H9 (cell line): ENCODE measurements at regions not wholly inside any gene's neighbourhood (a gene's known extent, or its start where the extent isn't known, plus 50 kb on each side); places are given as distances from the start of the nearest gene placed in this dataset.

ENCODE experiments used
- DNase-seq: peaks from one replicate; pipeline ENCODE4 v3.0.0-alpha.2; 2017
- H2AFZ ChIP-seq: one replicate; pipeline ENCODE4 v1.6.1; 2013; ENCODE audit warnings: mild to moderate bottlenecking, low read length, control low read depth, moderate library complexity
- H2AK5ac ChIP-seq: 2 replicates; pipeline ENCODE4 v1.6.1; 2013; ENCODE audit warnings: low read length, control low read depth, mixed read lengths; ENCODE audit not compliant: insufficient read length
- H2BK120ac ChIP-seq: one replicate; pipeline ENCODE4 v1.6.1; 2013; ENCODE audit warnings: low read depth, mild to moderate bottlenecking, low read length, control low read depth, inconsistent platforms; ENCODE audit not compliant: poor library complexity, severe bottlenecking
- H2BK12ac ChIP-seq: 2 replicates; pipeline ENCODE4 v1.6.1; 2013; ENCODE audit warnings: low read length, control low read depth, mixed read lengths, low read depth; ENCODE audit not compliant: insufficient read length
- H2BK15ac ChIP-seq: 2 replicates; pipeline ENCODE4 v1.6.1; 2013; ENCODE audit warnings: low read depth, low read length, control low read depth
- H2BK20ac ChIP-seq: one replicate; pipeline ENCODE4 v1.6.1; 2013; ENCODE audit warnings: low read depth, mild to moderate bottlenecking, low read length, control low read depth, inconsistent platforms; ENCODE audit not compliant: poor library complexity, severe bottlenecking
- H2BK5ac ChIP-seq: 2 replicates; pipeline ENCODE4 v1.6.1; 2013; ENCODE audit warnings: low read length, control low read depth, mixed read lengths; ENCODE audit not compliant: insufficient read length
- H3K14ac ChIP-seq: 2 replicates; pipeline ENCODE4 v1.6.1; 2013; ENCODE audit warnings: low read length, control low read depth; ENCODE audit not compliant: insufficient read depth
- H3K18ac ChIP-seq: 2 replicates; pipeline ENCODE4 v1.6.1; 2013; ENCODE audit warnings: low read depth, mild to moderate bottlenecking, mixed read lengths, low read length, control low read depth; ENCODE audit not compliant: insufficient read length
- H3K23ac ChIP-seq: 2 replicates; pipeline ENCODE4 v1.6.1; 2013; ENCODE audit warnings: low read length, control low read depth, mixed read lengths, low read depth; ENCODE audit not compliant: insufficient read length
- H3K23me2 ChIP-seq: 2 replicates; pipeline ENCODE4 v1.6.1; 2013; ENCODE audit warnings: low read depth, mild to moderate bottlenecking, mixed read lengths, low read length, control low read depth; ENCODE audit not compliant: insufficient read length, poor library complexity, severe bottlenecking
- H3K27ac ChIP-seq: 2 replicates; pipeline ENCODE4 v1.5.1; 2013; ENCODE audit warnings: low read length, control low read depth, mixed read lengths, low read depth; ENCODE audit not compliant: insufficient read length
- H3K27me3 ChIP-seq: 2 replicates; pipeline ENCODE4 v1.6.1; 2013; ENCODE audit warnings: low read length, control low read depth, inconsistent platforms; ENCODE audit not compliant: insufficient read depth
- H3K4ac ChIP-seq: 2 replicates; pipeline ENCODE4 v1.6.1; 2013; ENCODE audit warnings: low read depth, mild to moderate bottlenecking, control low read depth, inconsistent platforms, low read length, moderate library complexity
- H3K4me1 ChIP-seq: 2 replicates; pipeline ENCODE4 v1.6.1; 2013; ENCODE audit warnings: low read length, control low read depth, inconsistent platforms; ENCODE audit not compliant: insufficient read depth
- H3K4me2 ChIP-seq: 2 replicates; pipeline ENCODE4 v1.6.1; 2013; ENCODE audit warnings: low read length, control low read depth, mixed read lengths; ENCODE audit not compliant: insufficient read length, insufficient read depth
- H3K56ac ChIP-seq: 2 replicates; pipeline ENCODE4 v1.6.1; 2013; ENCODE audit warnings: low read depth, mild to moderate bottlenecking, mixed read lengths, low read length, control low read depth; ENCODE audit not compliant: insufficient read length
- H3K79me1 ChIP-seq: 2 replicates; pipeline ENCODE4 v1.6.1; 2013; ENCODE audit warnings: low read depth, mild to moderate bottlenecking, moderate library complexity, low read length, control low read depth, inconsistent platforms; ENCODE audit not compliant: insufficient read depth, poor library complexity, severe bottlenecking
- H3K79me2 ChIP-seq: 2 replicates; pipeline ENCODE4 v1.6.1; 2013; ENCODE audit warnings: low read length, control low read depth, inconsistent platforms; ENCODE audit not compliant: insufficient read depth
- H3K9ac ChIP-seq: 2 replicates; pipeline ENCODE4 v1.6.1; 2013; ENCODE audit warnings: low read length, control low read depth, mixed read lengths; ENCODE audit not compliant: insufficient read length; ENCODE audit errors: extremely low read depth
- H3K9me3 ChIP-seq: one replicate; pipeline ENCODE4 v1.6.1; 2013; ENCODE audit warnings: low read depth, low read length, inconsistent platforms; ENCODE audit not compliant: control insufficient read depth
- H3T11ph ChIP-seq: one replicate; pipeline ENCODE4 v1.6.1; 2013; ENCODE audit warnings: mild to moderate bottlenecking, low read length, control low read depth, inconsistent platforms
- H4K20me1 ChIP-seq: one replicate; pipeline ENCODE4 v1.6.1; 2013; ENCODE audit not compliant: control insufficient read depth, insufficient read length, insufficient read depth
- H4K5ac ChIP-seq: 2 replicates; pipeline ENCODE4 v1.6.1; 2013; ENCODE audit warnings: low read depth, mild to moderate bottlenecking, mixed read lengths, low read length, control low read depth; ENCODE audit not compliant: insufficient read length
- H4K8ac ChIP-seq: replicated peaks from 2 replicates; pipeline ENCODE4 v1.6.1; 2013; ENCODE audit warnings: low read length, control low read depth, mixed read lengths, low read depth; ENCODE audit not compliant: insufficient read length
- H4K91ac ChIP-seq: 2 replicates; pipeline ENCODE4 v1.6.1; 2013; ENCODE audit warnings: low read depth, mild to moderate bottlenecking, moderate library complexity, mixed read lengths, low read length, control low read depth; ENCODE audit not compliant: insufficient read length
- H3K27ac Mint-ChIP-seq, 3 experiments: 2 replicates in 2 of 3; 3 replicates in 1 of 3; pipeline ENCODE4 v1.8.0; 2020 to 2021; ENCODE audit warnings: mixed read lengths in 3 of 3, mild to moderate bottlenecking in 1 of 3, moderate library complexity in 1 of 3
- H3K27me3 Mint-ChIP-seq: 2 replicates; pipeline ENCODE4 v1.8.0; 2021; ENCODE audit warnings: low read depth, mild to moderate bottlenecking, moderate library complexity, mixed read lengths
- H3K36me3 Mint-ChIP-seq, 3 experiments: 2 replicates in 2 of 3; 3 replicates in 1 of 3; pipeline ENCODE4 v1.8.0; 2020 to 2021; ENCODE audit warnings: low read depth in 3 of 3, mixed read lengths in 3 of 3; ENCODE audit not compliant: insufficient read depth in 1 of 3
- H3K4me1 Mint-ChIP-seq, 2 experiments: 2 replicates each; pipeline ENCODE4 v1.8.0; 2020; ENCODE audit warnings: mixed read lengths in 2 of 2
- H3K4me3 Mint-ChIP-seq, 2 experiments: 2 replicates in 1 of 2; 3 replicates in 1 of 2; pipeline ENCODE4 v1.8.0; 2020 to 2021; ENCODE audit warnings: mild to moderate bottlenecking in 2 of 2, mixed read lengths in 2 of 2, moderate library complexity in 1 of 2
- H3K9me3 Mint-ChIP-seq, 2 experiments: 2 replicates in 1 of 2; 3 replicates in 1 of 2; pipeline ENCODE4 v1.8.0; 2020; ENCODE audit warnings: mild to moderate bottlenecking in 2 of 2, mixed read lengths in 2 of 2, moderate library complexity in 1 of 2
- CTCF ChIP-seq: fragments of 200-600 bp; sonication (generic); conservative IDR thresholded peaks from 3 replicates; pipeline ENCODE4 v1.8.0; 2021; ENCODE audit warnings: antibody characterized with exemption, mild to moderate bottlenecking
- WGBS: extraction: QIAGEN DNeasy Blood & Tissue Kit; methylation state at CpG from one replicate; pipeline ENCODE4 v1.1.7; 2013; ENCODE audit warnings: missing lambda C conversion rate, low lambda C conversion rate, mixed read lengths; ENCODE audit not compliant: insufficient read length; ENCODE audit errors: extremely low coverage; 5-methylcytosine and 5-hydroxymethylcytosine counted together

GRCh38 chr2:4219571-4219970 is 516.2 kb downstream of the DCDC2C start:
- Histone ChIP-seq H4K8ac (no peak overlapping the region), H2AK5ac (no peak overlapping the region), H3K27me3 (no peaks in the 10 kb centered on the region), H3K14ac (no peak overlapping the region), H3K18ac (no peak overlapping the region), H3K4me2 (no peak overlapping the region), H2AFZ (no peak overlapping the region), H2BK5ac (no peak overlapping the region), H3K23me2 (no peaks in the 10 kb centered on the region), H3K23ac (no peak overlapping the region), H4K20me1 (no peaks in the 10 kb centered on the region), H2BK12ac (no peak overlapping the region), H3K56ac (no peak overlapping the region), H2BK20ac (no peak overlapping the region), H3K79me1 (no peaks in the 10 kb centered on the region), H3K4me1 (no peaks in the 10 kb centered on the region), H3K9me3 (no peaks in the 10 kb centered on the region), H4K91ac (no peak overlapping the region), H3K27ac (no peak overlapping the region), H2BK15ac (no peak overlapping the region), H3K79me2 (no peaks in the 10 kb centered on the region), H3K9ac (no peak overlapping the region), H4K5ac (no peak overlapping the region), H2BK120ac (no peak overlapping the region), H3K4ac (no peak overlapping the region), H3T11ph (no peak overlapping the region)
- no peaks in the 10 kb centered on the region; a peak in 1 of 5 replicates for H3K9me3 Mint-ChIP-seq
- no CpG with 5 or more reads among the region's 1 CpG for WGBS
- H3K27me3 Mint-ChIP-seq, result no peaks in the 10 kb centered on the region
- TF ChIP-seq CTCF, result no peak
- 0 out of 7 replicates have a peak overlapping the region, but pooled peaks of 1 of the 3 experiments have one; percentile 50 for H3K27ac Mint-ChIP-seq
- no peaks in the 10 kb centered on the region; a peak in 4 of 7 replicates for H3K36me3 Mint-ChIP-seq
- no peak overlapping the region for H3K4me3 Mint-ChIP-seq
- no peak for DNase-seq
- peaks cover 14 to 17% of the 10 kb centered on the region in 2 experiments for H3K4me1 Mint-ChIP-seq
